ENCODE measurements at regions not wholly inside any gene's neighbourhood (a gene's known extent, or its start where the extent isn't known, plus 50 kb on each side); places are given as distances from the start of the nearest gene placed in this dataset.
"Not testable (repeated sequence)": the region's sequence is repeated elsewhere in the genome, so short reads cannot be mapped to it uniquely, and the experiment has no call there.

- ChIA-PET POLR2A (no interaction called here), CTCF (no interaction called here)
- Histone ChIP-seq H3K4me1 (no peaks in the 10 kb centered on the region), H3K9me3 (no peaks in the 10 kb centered on the region), H3K27ac (no peak overlapping the region), H3K4me3 (no peak overlapping the region), H3K4me2 (no peak overlapping the region)
- WGBS (ENCODE audit: missing lambda C conversion rate) = 52% methylated on average over 38 of the region's 47 CpGs
- FAIRE-seq (no peak), DNase-seq (ENCODE audit: low read depth in 1 of 2, low spot score in 1 of 2) (no peak), ATAC-seq (no peak)
- TF ChIP-seq HEYL (CRISPR knock-in tag; IDR thresholded peaks at IDR 0.05) = no peak
Measured at GRCh38 chr21:9838738-9839642, 682.4 kb upstream of the TPTE start.

- POLR2A ChIA-PET; ATAC-seq; FAIRE-seq; H3K9me3 ChIP-seq; CTCF ChIA-PET; H3K27ac ChIP-seq; H3K4me3 ChIP-seq; H3K4me2 ChIP-seq; DNase-seq (ENCODE audit: low read depth in 1 of 2, low spot score in 1 of 2); H3K4me1 ChIP-seq: not testable (repeated sequence)
- 16% methylated on average over 1 of the region's 1 CpG for WGBS (ENCODE audit: missing lambda C conversion rate)
Measured at GRCh38 chr21:9844106-9844505, 677.3 kb upstream of the TPTE start.

- H3K4me3 ChIP-seq; DNase-seq (ENCODE audit: low read depth in 1 of 2, low spot score in 1 of 2); ATAC-seq; POLR2A ChIA-PET; FAIRE-seq; H3K4me1 ChIP-seq; H3K27ac ChIP-seq; H3K9me3 ChIP-seq; CTCF ChIA-PET; H3K4me2 ChIP-seq: not testable (repeated sequence)
- WGBS (ENCODE audit: missing lambda C conversion rate) = 31% methylated on average over 7 of the region's 7 CpGs
Measured at GRCh38 chr21:9847511-9847910, 673.9 kb upstream of the TPTE start.

GRCh38 chr21:9851166-9851565 lies 670.2 kb upstream of the TPTE start:
- POLR2A ChIA-PET, H3K9me3 ChIP-seq: not testable (repeated sequence)

GRCh38 chr21:9851695-9852094 lies 669.7 kb upstream of the TPTE start:
- H3K4me2 ChIP-seq; DNase-seq (ENCODE audit: low read depth in 1 of 2, low spot score in 1 of 2); CTCF ChIA-PET; H3K27ac ChIP-seq; H3K4me3 ChIP-seq; ATAC-seq; FAIRE-seq; H3K4me1 ChIP-seq; POLR2A ChIA-PET; H3K9me3 ChIP-seq: not testable (repeated sequence)
- 2% methylated on average over 6 of the region's 7 CpGs for WGBS (ENCODE audit: missing lambda C conversion rate)

More at GRCh38 chr21:9851166-9851565, 670.2 kb upstream of the TPTE start:
- DNase-seq (ENCODE audit: low read depth in 1 of 2, low spot score in 1 of 2); ATAC-seq; H3K27ac ChIP-seq; CTCF ChIA-PET; H3K4me1 ChIP-seq; H3K4me3 ChIP-seq; FAIRE-seq; H3K4me2 ChIP-seq: not testable (repeated sequence)
- WGBS (ENCODE audit: missing lambda C conversion rate) = 6% methylated on average over 2 of the region's 2 CpGs

GRCh38 chr21:9857563-9857962 lies 663.8 kb upstream of the TPTE start:
- ATAC-seq; H3K4me2 ChIP-seq; H3K4me3 ChIP-seq; CTCF ChIA-PET; H3K27ac ChIP-seq; FAIRE-seq; H3K9me3 ChIP-seq; POLR2A ChIA-PET; H3K4me1 ChIP-seq; DNase-seq (ENCODE audit: low read depth in 1 of 2, low spot score in 1 of 2): not testable (repeated sequence)
- 4% methylated on average over 9 of the region's 9 CpGs for WGBS (ENCODE audit: missing lambda C conversion rate)

GRCh38 chr21:9859865-9860264 lies 661.5 kb upstream of the TPTE start:
- 4% methylated on average over 1 of the region's 1 CpG for WGBS (ENCODE audit: missing lambda C conversion rate)
- POLR2A ChIA-PET; H3K4me1 ChIP-seq; H3K4me2 ChIP-seq; FAIRE-seq; H3K27ac ChIP-seq; H3K4me3 ChIP-seq; DNase-seq (ENCODE audit: low read depth in 1 of 2, low spot score in 1 of 2); ATAC-seq; CTCF ChIA-PET; H3K9me3 ChIP-seq: not testable (repeated sequence)

GRCh38 chr21:9862456-9862855 lies 658.9 kb upstream of the TPTE start:
- not testable (repeated sequence) for FAIRE-seq, ATAC-seq
- 3% methylated on average over 4 of the region's 4 CpGs for WGBS (ENCODE audit: missing lambda C conversion rate)

GRCh38 chr21:9867815-9868214 lies 653.6 kb upstream of the TPTE start:
- ATAC-seq; POLR2A ChIA-PET; H3K4me2 ChIP-seq; H3K4me1 ChIP-seq; H3K27ac ChIP-seq; DNase-seq (ENCODE audit: low read depth in 1 of 2, low spot score in 1 of 2); FAIRE-seq; CTCF ChIA-PET; H3K9me3 ChIP-seq; H3K4me3 ChIP-seq: not testable (repeated sequence)
- WGBS (ENCODE audit: missing lambda C conversion rate) = 6% methylated on average over 1 of the region's 1 CpG

More at GRCh38 chr21:9862456-9862855, 658.9 kb upstream of the TPTE start:
- H3K4me1 ChIP-seq; H3K4me3 ChIP-seq; DNase-seq (ENCODE audit: low read depth in 1 of 2, low spot score in 1 of 2); H3K27ac ChIP-seq; CTCF ChIA-PET; H3K9me3 ChIP-seq; H3K4me2 ChIP-seq; POLR2A ChIA-PET: not testable (repeated sequence)

- H3K4me2 ChIP-seq; DNase-seq (ENCODE audit: low read depth in 1 of 2, low spot score in 1 of 2); H3K9me3 ChIP-seq; CTCF ChIA-PET; H3K4me3 ChIP-seq; POLR2A ChIA-PET; H3K27ac ChIP-seq; H3K4me1 ChIP-seq; FAIRE-seq; ATAC-seq: not testable (repeated sequence)
- WGBS (ENCODE audit: missing lambda C conversion rate) = under 1% methylated on average over 7 of the region's 8 CpGs
Measured at GRCh38 chr21:9873096-9873495, 648.3 kb upstream of the TPTE start.

- H3K4me2 ChIP-seq; H3K4me3 ChIP-seq; CTCF ChIA-PET; H3K9me3 ChIP-seq; ATAC-seq; H3K4me1 ChIP-seq; POLR2A ChIA-PET; DNase-seq (ENCODE audit: low read depth in 1 of 2, low spot score in 1 of 2); H3K27ac ChIP-seq; FAIRE-seq: not testable (repeated sequence)
- 0% methylated on average over 4 of the region's 5 CpGs for whole genome bisulfite sequencing (ENCODE audit: missing lambda C conversion rate)
Measured at GRCh38 chr21:9874136-9874535, 647.2 kb upstream of the TPTE start.

- POLR2A ChIA-PET; H3K9me3 ChIP-seq; CTCF ChIA-PET; H3K4me3 ChIP-seq; DNase-seq (ENCODE audit: low read depth in 1 of 2, low spot score in 1 of 2); H3K4me1 ChIP-seq; FAIRE-seq; H3K4me2 ChIP-seq; ATAC-seq; H3K27ac ChIP-seq: not testable (repeated sequence)
- WGBS (ENCODE audit: missing lambda C conversion rate) = 19% methylated on average over 4 of the region's 4 CpGs
Measured at GRCh38 chr21:9881430-9881829, 640.0 kb upstream of the TPTE start.
